GM23248 (cell line): ENCODE measurements at regions not wholly inside any gene's neighbourhood (a gene's known extent, or its start where the extent isn't known, plus 50 kb on each side); places are given as distances from the start of the nearest gene placed in this dataset.

Source experiments
- DNase-seq: peaks from one replicate; pipeline ENCODE4 v3.0.0-alpha.2; 2015
- H2AFZ ChIP-seq: fragments of 200-600 bp; sonication (generic); 2 replicates; pipeline ENCODE4 v1.6.1; 2016; ENCODE audit warnings: antibody characterized with exemption
- H3F3A ChIP-seq: fragments of 200-600 bp; sonication (generic); 2 replicates; pipeline ENCODE4 v1.6.1; 2016; ENCODE audit warnings: mild to moderate bottlenecking, antibody characterized with exemption, mixed run types; ENCODE audit not compliant: insufficient read depth
- H3K27ac ChIP-seq: fragments of 200-600 bp; sonication (generic); 2 replicates; pipeline ENCODE4 v1.5.1; 2016; ENCODE audit warnings: mild to moderate bottlenecking
- H3K27me3 ChIP-seq: fragments of 200-600 bp; sonication (generic); replicated peaks from 2 replicates; pipeline ENCODE4 v1.6.1; 2016; ENCODE audit warnings: mild to moderate bottlenecking; ENCODE audit not compliant: insufficient read depth
- H3K36me3 ChIP-seq: fragments of 200-600 bp; sonication (generic); 2 replicates; pipeline ENCODE4 v1.6.1; 2016; ENCODE audit warnings: low read depth, mild to moderate bottlenecking
- H3K4me1 ChIP-seq: fragments of 200-600 bp; sonication (generic); 2 replicates; pipeline ENCODE4 v1.6.1; 2016; ENCODE audit warnings: mild to moderate bottlenecking; ENCODE audit not compliant: insufficient read depth
- H3K4me2 ChIP-seq: fragments of 200-600 bp; sonication (generic); one replicate; pipeline ENCODE4 v1.6.1; 2016; ENCODE audit warnings: mild to moderate bottlenecking; ENCODE audit not compliant: unreplicated experiment
- H3K4me3 ChIP-seq: fragments of 200-600 bp; sonication (generic); 2 replicates; pipeline ENCODE4 v1.5.1; 2016; ENCODE audit warnings: mild to moderate bottlenecking
- H3K79me2 ChIP-seq: fragments of 200-600 bp; sonication (generic); 2 replicates; pipeline ENCODE4 v1.6.1; 2016; ENCODE audit warnings: mild to moderate bottlenecking; ENCODE audit not compliant: insufficient read depth
- H3K9ac ChIP-seq: fragments of 200-600 bp; sonication (generic); 2 replicates; pipeline ENCODE4 v1.6.1; 2016; ENCODE audit warnings: mild to moderate bottlenecking
- H3K9me2 ChIP-seq: fragments of 200-600 bp; sonication (generic); 2 replicates; pipeline ENCODE4 v1.6.1; 2016; ENCODE audit warnings: mixed run types, mild to moderate bottlenecking, moderate library complexity; ENCODE audit not compliant: insufficient read depth
- H3K9me3 ChIP-seq: fragments of 200-600 bp; sonication (generic); one replicate; pipeline ENCODE4 v1.6.1; 2017; ENCODE audit warnings: low read depth
- H4K20me1 ChIP-seq: fragments of 200-600 bp; sonication (generic); 2 replicates; pipeline ENCODE4 v1.6.0; 2016; ENCODE audit not compliant: insufficient read depth
- EZH2 ChIP-seq: fragments of 200-600 bp; sonication (generic); IDR thresholded peaks from 2 replicates; pipeline ENCODE4 v1.6.1; 2018; ENCODE audit warnings: antibody characterized with exemption, mild to moderate bottlenecking; ENCODE audit not compliant: insufficient read depth, poor library complexity, severe bottlenecking
- EZH2phosphoT487 ChIP-seq: fragments of 200-600 bp; sonication (generic); IDR thresholded peaks from 2 replicates; pipeline ENCODE4 v1.6.1; 2018; ENCODE audit warnings: antibody characterized with exemption, moderate library complexity, mild to moderate bottlenecking, low read depth; ENCODE audit not compliant: insufficient read depth
- WGBS, 2 experiments: methylation state at CpG; one replicate each; pipeline ENCODE4 v1.1.6; 2015 to 2017; ENCODE audit warnings: low lambda C conversion rate in 2 of 2, low coverage in 1 of 2; ENCODE audit errors: missing lambda C conversion rate in 2 of 2; 5-methylcytosine and 5-hydroxymethylcytosine counted together
- in situ Hi-C: fragments of 300-500 bp; cut with MboI; formaldehyde crosslinking; loops from 2 replicates; pipeline ENCODE4 v1.15.0; 2020

DNA sequence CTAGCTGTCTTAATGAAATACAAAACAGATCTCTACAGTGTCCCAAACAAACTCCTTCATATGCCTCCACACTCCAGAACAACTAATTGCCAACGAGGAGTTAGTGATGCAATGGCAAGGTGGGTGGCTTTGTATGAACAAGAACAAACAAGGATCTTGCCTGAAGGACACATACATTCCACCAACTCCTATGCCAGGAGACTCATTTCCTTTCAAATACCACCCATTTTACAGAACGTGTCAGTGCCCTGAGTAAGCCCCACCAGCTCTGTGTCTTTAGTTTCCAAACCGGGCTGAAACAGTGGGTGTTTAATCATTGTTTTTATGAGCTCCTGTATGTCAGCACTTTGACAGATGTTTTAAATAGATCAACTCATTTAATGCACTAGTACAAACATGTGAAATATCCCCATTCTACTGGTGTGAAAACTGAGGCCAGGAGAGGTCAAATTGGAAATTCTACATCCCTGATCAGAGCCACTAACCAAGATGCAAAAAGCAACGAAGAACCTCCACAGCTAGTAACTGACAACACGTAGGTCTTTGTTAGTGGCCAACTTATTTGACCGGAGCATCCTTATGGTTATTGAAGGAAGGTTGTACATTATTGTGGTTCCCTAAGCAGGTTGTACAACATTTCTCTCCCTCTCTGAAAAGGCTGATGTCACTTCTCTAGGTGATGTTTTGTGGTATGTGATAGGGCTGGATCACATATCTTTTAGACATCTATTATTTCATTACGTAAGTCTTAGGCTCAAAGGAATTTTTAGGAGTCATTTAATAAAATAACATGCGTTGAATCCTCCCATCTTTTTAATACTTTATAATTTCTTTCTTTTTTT, 534.9 kb upstream of the TNP1 start:
- H2AFZ ChIP-seq = no peak overlapping the region
- no peaks in the 10 kb centered on the region for H4K20me1 ChIP-seq
- H3K27me3 ChIP-seq = no peaks in the 10 kb centered on the region
- TF ChIP-seq EZH2 = no peak
- peak; percentile 57; the same call in 1 of the 2 replicates for TF ChIP-seq EZH2phosphoT487
- H3F3A ChIP-seq = peaks cover 46% of the 10 kb centered on the region
- H3K36me3 ChIP-seq = no peaks in the 10 kb centered on the region
- H3K4me1 ChIP-seq = peaks cover 58% of the 10 kb centered on the region
- H3K4me2 ChIP-seq = peak overlapping the region; percentile 73
- in situ Hi-C loops = no loop called here
- no peaks in the 10 kb centered on the region for H3K9me3 ChIP-seq
- DNase-seq = peak; percentile 79
- peak overlapping the region; percentile 26 for H3K9ac ChIP-seq
- no peaks in the 10 kb centered on the region for H3K9me2 ChIP-seq
- peak overlapping the region; percentile 70 for H3K27ac ChIP-seq
- 58 to 60% methylated on average over 8 of the region's 8 CpGs for WGBS, 2 experiments
- H3K4me3 ChIP-seq = no peak overlapping the region
- H3K79me2 ChIP-seq = no peaks in the 10 kb centered on the region

DNA sequence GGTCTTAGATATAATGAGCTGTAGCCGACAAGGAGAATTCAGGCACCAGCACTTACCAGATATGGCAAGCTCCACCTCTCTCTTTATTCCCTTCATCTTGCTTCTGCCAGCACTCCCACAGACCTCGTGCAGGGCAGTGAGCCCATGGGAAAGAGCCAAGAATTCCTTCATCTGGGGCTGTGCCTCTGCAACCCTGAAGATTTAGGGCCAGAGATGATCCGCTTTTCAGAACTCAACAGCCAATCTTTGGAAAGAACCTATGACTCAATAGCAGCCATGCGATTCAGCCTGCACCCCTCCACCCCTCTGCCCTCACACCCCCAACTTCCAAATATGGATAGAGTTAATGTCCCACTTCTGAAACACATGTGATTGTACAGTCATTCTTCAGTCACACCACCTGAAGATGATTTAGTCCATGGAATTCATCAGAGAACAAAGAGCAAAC, 533.7 kb upstream of the TNP1 start:
- Histone ChIP-seq H4K20me1 (no peaks in the 10 kb centered on the region), H3K9ac (peak overlapping the region; percentile 26), H3K79me2 (no peaks in the 10 kb centered on the region), H3K4me1 (peaks cover 48% of the 10 kb centered on the region), H3K9me2 (no peaks in the 10 kb centered on the region), H3K27me3 (no peaks in the 10 kb centered on the region), H3K27ac (peak overlapping the region; percentile 70), H3F3A (peaks cover 42% of the 10 kb centered on the region), H3K4me2 (peak overlapping the region; percentile 73), H3K9me3 (no peaks in the 10 kb centered on the region), H3K4me3 (0 out of 2 replicates have a peak overlapping the region, but pooled peaks have one; percentile 23), H3K36me3 (no peaks in the 10 kb centered on the region), H2AFZ (peak overlapping the region; percentile 21)
- WGBS, 2 experiments = 0 to 3% methylated on average over 4 of the region's 4 CpGs
- in situ Hi-C loops = no loop called here
- TF ChIP-seq EZH2phosphoT487 = no peak
- TF ChIP-seq EZH2 = no peak
- peak; percentile 93 for DNase-seq

DNA sequence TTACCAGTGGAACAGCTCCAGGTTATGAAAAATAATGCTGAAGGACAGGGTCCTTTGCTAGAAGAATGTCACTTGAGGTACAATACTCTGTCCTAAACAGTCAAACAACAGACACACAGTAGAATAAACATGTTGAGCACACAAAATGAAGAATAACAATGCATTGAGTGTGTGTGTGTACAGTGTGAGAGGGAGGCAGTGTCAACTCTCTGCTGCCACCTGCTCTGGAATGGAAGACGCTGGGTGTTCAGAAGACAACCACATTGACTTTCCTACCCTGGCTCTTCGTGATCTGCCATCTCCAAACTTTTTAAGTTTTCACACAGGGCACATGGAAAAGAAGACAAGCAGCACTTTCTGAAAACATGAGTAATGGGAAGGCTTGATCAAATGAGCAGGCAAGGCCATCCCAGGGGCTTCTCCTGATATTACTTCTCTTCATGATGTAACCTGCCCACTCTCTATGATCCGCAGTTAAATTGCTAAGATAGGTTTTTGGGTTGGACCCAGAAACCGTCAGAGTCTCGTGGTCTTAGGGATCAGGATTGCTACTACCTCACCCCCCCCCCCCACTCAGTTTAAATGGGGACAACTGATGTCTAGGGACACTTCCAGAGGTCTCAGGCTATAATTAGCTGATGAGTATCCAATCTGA, 533.2 kb upstream of the TNP1 start:
- Histone ChIP-seq H3K9me3 (no peaks in the 10 kb centered on the region), H2AFZ (peak overlapping the region; percentile 21), H3K4me2 (peak overlapping the region; percentile 73), H3K4me1 (peaks cover 49% of the 10 kb centered on the region), H3K27ac (peak overlapping the region; percentile 70), H3K9ac (peak overlapping the region; percentile 2; the same call in 1 of the 2 replicates), H4K20me1 (no peaks in the 10 kb centered on the region), H3K79me2 (no peaks in the 10 kb centered on the region), H3F3A (peaks cover 42% of the 10 kb centered on the region), H3K9me2 (no peaks in the 10 kb centered on the region), H3K36me3 (no peaks in the 10 kb centered on the region), H3K27me3 (no peaks in the 10 kb centered on the region), H3K4me3 (no peak overlapping the region)
- TF ChIP-seq EZH2 = no peak
- TF ChIP-seq EZH2phosphoT487 = no peak
- in situ Hi-C loops = no loop called here
- 14 to 19% methylated on average over 5 of the region's 5 CpGs for WGBS, 2 experiments
- DNase-seq = peak; percentile 49

GRCh38 chr2:217387776-217388387, 528.0 kb upstream of the TNP1 start:
- Histone ChIP-seq H3K4me3 (no peak overlapping the region), H3K36me3 (no peaks in the 10 kb centered on the region), H3K4me1 (peaks cover 14% of the 10 kb centered on the region), H3K27ac (no peak overlapping the region), H3K9me3 (no peaks in the 10 kb centered on the region), H3K9ac (no peak overlapping the region), H3F3A (peaks cover 6% of the 10 kb centered on the region), H3K27me3 (no peaks in the 10 kb centered on the region), H4K20me1 (no peaks in the 10 kb centered on the region), H3K9me2 (no peaks in the 10 kb centered on the region), H3K4me2 (no peak overlapping the region), H3K79me2 (no peaks in the 10 kb centered on the region), H2AFZ (no peak overlapping the region)
- no peak for DNase-seq
- in situ Hi-C loops = no loop called here
- 53 to 55% methylated on average over 4 of the region's 4 CpGs for WGBS, 2 experiments
- TF ChIP-seq EZH2phosphoT487 = no peak
- no peak for TF ChIP-seq EZH2
